ENCODE measurements at regions not wholly inside any gene's neighbourhood (a gene's known extent, or its start where the extent isn't known, plus 50 kb on each side); places are given as distances from the start of the nearest gene placed in this dataset.

DNA sequence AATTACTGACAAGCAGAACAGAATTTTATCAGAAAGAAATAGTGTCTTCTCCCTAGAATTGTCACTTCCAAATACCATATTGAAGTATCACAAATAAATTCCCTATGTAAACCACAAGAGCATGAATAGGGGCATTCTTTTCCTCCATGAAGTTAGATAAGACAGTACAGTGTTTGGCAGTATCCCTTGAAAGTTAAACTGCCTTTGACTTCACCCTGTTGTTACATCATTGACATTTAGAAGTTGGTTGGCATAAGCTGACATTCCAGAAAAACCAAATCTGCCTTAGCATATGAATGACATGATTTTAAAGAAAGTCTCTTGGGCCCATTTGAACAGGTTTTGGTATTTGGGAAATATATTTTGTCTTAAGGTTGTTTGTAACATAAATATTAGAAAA is 50.2 kb upstream of the OSR1 start:
- H3K27me3 Mint-ChIP-seq (ENCODE audit: insufficient read depth) = no peaks in the 10 kb centered on the region
- no peak overlapping the region for H3K9ac ChIP-seq (ENCODE audit: extremely low read depth, low read length, poor library complexity, severe bottlenecking)
- H3K4me3 Mint-ChIP-seq = no peak overlapping the region
- DNase-seq = no peak
- no peak for TF ChIP-seq CTCF (conservative IDR thresholded peaks at IDR 0.05)
- H3K4me1 ChIP-seq (ENCODE audit: control insufficient read depth, insufficient read depth, low read length) = no peaks in the 10 kb centered on the region
- H3K27ac ChIP-seq (ENCODE audit: low read depth, low read length) = no peak overlapping the region
- no peaks in the 10 kb centered on the region for H3K27me3 ChIP-seq (ENCODE audit: control insufficient read depth, insufficient read depth, low read length, poor library complexity, severe bottlenecking)
- no peaks in the 10 kb centered on the region for H3K9me3 Mint-ChIP-seq
- H3K9me3 ChIP-seq (ENCODE audit: control insufficient read depth, low read length) = no peaks in the 10 kb centered on the region
- no peaks in the 10 kb centered on the region for H3K4me1 Mint-ChIP-seq
- no peaks in the 10 kb centered on the region for H3K36me3 ChIP-seq (ENCODE audit: control insufficient read depth, insufficient read depth, low read length)
- H3K4me3 ChIP-seq (ENCODE audit: low read length) = no peak overlapping the region
- no peaks in the 10 kb centered on the region for H3K36me3 Mint-ChIP-seq (ENCODE audit: low read depth)
- no peak overlapping the region for H3K27ac Mint-ChIP-seq
